Duodenal mucosa (tissue), 2 donors: ENCODE measurements at regions not wholly inside any gene's neighbourhood (a gene's known extent, or its start where the extent isn't known, plus 50 kb on each side); places are given as distances from the start of the nearest gene placed in this dataset.

Source experiments
- H3K27ac ChIP-seq: one replicate; pipeline ENCODE4 v1.7.0; 2013; ENCODE audit warnings: low read depth, low read length
- H3K27me3 ChIP-seq, 2 donors: one replicate each; pipeline ENCODE4 v1.7.0; 2013; ENCODE audit warnings: low read length in 2 of 2, control low read depth in 1 of 2; ENCODE audit not compliant: insufficient read depth in 2 of 2, control insufficient read depth in 1 of 2
- H3K36me3 ChIP-seq, 2 donors: one replicate each; pipeline ENCODE4 v1.7.0; 2013; ENCODE audit warnings: low read length in 2 of 2, control low read depth in 1 of 2; ENCODE audit not compliant: insufficient read depth in 2 of 2, control insufficient read depth in 1 of 2
- H3K4me1 ChIP-seq, 2 donors: one replicate each; pipeline ENCODE4 v1.7.0; 2013; ENCODE audit warnings: low read length in 2 of 2, control low read depth in 1 of 2; ENCODE audit not compliant: insufficient read depth in 2 of 2, control insufficient read depth in 1 of 2
- H3K4me3 ChIP-seq, 2 donors: one replicate each; pipeline ENCODE4 v1.7.0; 2013; ENCODE audit warnings: low read length in 2 of 2, low read depth in 1 of 2
- H3K9ac ChIP-seq, 2 donors: one replicate each; pipeline ENCODE4 v1.7.0; 2013; ENCODE audit warnings: low read length in 2 of 2, low read depth in 1 of 2
- H3K9me3 ChIP-seq, 2 donors: one replicate each; pipeline ENCODE4 v1.7.0; 2013; ENCODE audit warnings: low read length in 2 of 2, control low read depth in 1 of 2; ENCODE audit not compliant: control insufficient read depth in 1 of 2

DNA sequence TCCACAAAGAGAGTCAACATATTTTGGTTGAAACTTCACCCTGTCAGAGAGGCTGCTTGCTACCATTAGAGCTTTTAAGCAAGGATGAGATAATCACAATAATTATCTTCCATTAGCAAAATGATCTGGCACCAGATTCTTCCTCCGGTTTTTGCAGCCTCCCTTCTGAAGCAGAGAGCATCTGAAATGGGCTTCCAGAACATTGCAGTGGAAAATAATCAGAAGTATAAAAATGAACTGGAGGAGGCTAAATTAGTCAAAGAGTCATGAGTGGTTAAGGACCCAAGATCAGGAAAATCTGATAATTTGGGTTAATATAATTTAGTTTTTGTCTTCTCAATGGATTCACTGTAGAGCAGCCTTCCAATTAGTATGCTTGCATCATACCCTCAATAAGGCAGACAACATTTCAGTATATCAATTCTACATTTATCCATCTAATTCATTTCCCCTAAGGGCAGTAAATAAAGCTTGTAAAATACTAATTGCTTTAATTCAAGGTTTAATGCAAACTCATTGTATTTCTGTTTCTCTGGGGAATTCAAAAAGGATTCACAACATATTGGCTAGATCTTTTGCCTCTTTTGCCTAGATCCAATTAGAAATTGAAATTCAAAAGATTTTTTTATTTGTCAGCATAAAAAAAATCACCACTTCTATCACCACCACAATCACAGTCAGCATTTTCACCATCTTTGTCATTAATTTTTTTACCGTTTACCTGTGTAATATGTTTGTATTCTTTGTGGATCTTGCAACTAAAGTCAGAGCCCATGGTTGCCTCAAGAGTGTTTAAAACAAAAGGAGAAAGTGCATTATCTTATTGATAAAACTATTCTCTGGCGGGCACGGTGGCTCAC, 537.2 kb upstream of the DCC start:
- Histone ChIP-seq H3K4me1 (no peaks in the 10 kb centered on the region), H3K27me3 (no peaks in the 10 kb centered on the region), H3K4me3 (no peak overlapping the region), H3K9ac (no peak overlapping the region), H3K27ac (no peak overlapping the region), H3K36me3 (no peaks in the 10 kb centered on the region), H3K9me3 (no peaks in the 10 kb centered on the region)

DNA sequence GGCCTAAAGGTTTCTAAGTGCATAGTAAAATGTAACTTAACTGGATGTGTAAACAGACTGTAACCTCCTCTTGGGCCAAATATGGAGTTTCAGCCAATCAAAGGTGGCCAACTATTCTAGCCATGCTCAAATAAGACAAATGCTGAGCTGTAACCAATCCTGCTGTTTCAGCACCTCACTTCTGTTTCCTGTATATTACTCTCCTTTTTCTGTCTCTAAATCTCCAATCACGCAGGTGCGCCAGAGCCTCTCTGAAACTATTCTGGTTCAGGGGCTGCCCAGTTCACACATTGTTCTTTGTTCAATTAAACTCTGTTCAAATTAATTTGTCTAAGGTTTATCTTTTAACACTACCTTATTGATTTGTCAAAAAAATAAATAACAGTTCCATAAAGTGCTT, 532.7 kb upstream of the DCC start:
- Histone ChIP-seq H3K9ac (no peak overlapping the region), H3K27me3 (no peaks in the 10 kb centered on the region), H3K4me1 (no peaks in the 10 kb centered on the region), H3K27ac (no peak overlapping the region), H3K4me3 (no peak overlapping the region), H3K36me3 (no peaks in the 10 kb centered on the region), H3K9me3 (no peaks in the 10 kb centered on the region)

GRCh38 chr18:51811883-51812282, 528.1 kb upstream of the DCC start:
- Histone ChIP-seq H3K9me3 (no peaks in the 10 kb centered on the region), H3K27ac (no peak overlapping the region), H3K36me3 (no peaks in the 10 kb centered on the region), H3K9ac (no peak overlapping the region), H3K4me3 (no peak overlapping the region), H3K4me1 (no peaks in the 10 kb centered on the region), H3K27me3 (no peaks in the 10 kb centered on the region)

- H3K9me3 ChIP-seq, result no peaks in the 10 kb centered on the region
Observed at GRCh38 chr18:51813740-51814139, 526.3 kb upstream of the DCC start.

GRCh38 chr18:51821610-51822009, 518.4 kb upstream of the DCC start:
- Histone ChIP-seq H3K9ac (no peak overlapping the region), H3K27me3 (no peaks in the 10 kb centered on the region), H3K4me1 (no peaks in the 10 kb centered on the region), H3K9me3 (no peaks in the 10 kb centered on the region), H3K27ac (no peak overlapping the region), H3K36me3 (no peaks in the 10 kb centered on the region), H3K4me3 (no peak overlapping the region)

More at GRCh38 chr18:51813740-51814139, 526.3 kb upstream of the DCC start:
- Histone ChIP-seq H3K27me3 (no peaks in the 10 kb centered on the region), H3K27ac (no peak overlapping the region), H3K4me1 (no peaks in the 10 kb centered on the region), H3K4me3 (no peak overlapping the region), H3K36me3 (no peaks in the 10 kb centered on the region), H3K9ac (no peak overlapping the region)

- Histone ChIP-seq H3K27ac (no peak overlapping the region), H3K27me3 (no peaks in the 10 kb centered on the region), H3K9ac (no peak overlapping the region), H3K9me3 (no peaks in the 10 kb centered on the region), H3K4me3 (no peak overlapping the region), H3K36me3 (no peaks in the 10 kb centered on the region), H3K4me1 (no peaks in the 10 kb centered on the region)
Observed at GRCh38 chr18:51824746-51825145, 515.3 kb upstream of the DCC start.

GRCh38 chr18:51833850-51834249, 506.1 kb upstream of the DCC start:
- no peak overlapping the region for H3K4me3 ChIP-seq
- no peaks in the 10 kb centered on the region for H3K4me1 ChIP-seq
- H3K27ac ChIP-seq, result no peak overlapping the region
- H3K27me3 ChIP-seq, result no peaks in the 10 kb centered on the region
- H3K9ac ChIP-seq, result no peak overlapping the region
- no peaks in the 10 kb centered on the region for H3K36me3 ChIP-seq
- no peaks in the 10 kb centered on the region for H3K9me3 ChIP-seq

GRCh38 chr18:51848702-51849101, 491.3 kb upstream of the DCC start:
- Histone ChIP-seq H3K27ac (no peak overlapping the region), H3K9ac (no peak overlapping the region), H3K36me3 (no peaks in the 10 kb centered on the region), H3K4me3 (no peak overlapping the region), H3K9me3 (no peaks in the 10 kb centered on the region), H3K27me3 (no peaks in the 10 kb centered on the region), H3K4me1 (no peaks in the 10 kb centered on the region)

- no peak overlapping the region for H3K4me3 ChIP-seq
- no peak overlapping the region for H3K9ac ChIP-seq
- H3K4me1 ChIP-seq, result no peaks in the 10 kb centered on the region
- no peaks in the 10 kb centered on the region for H3K27me3 ChIP-seq
- no peaks in the 10 kb centered on the region for H3K36me3 ChIP-seq
- H3K27ac ChIP-seq, result no peak overlapping the region
- H3K9me3 ChIP-seq, result no peaks in the 10 kb centered on the region
Observed at GRCh38 chr18:51852681-51853080, 487.3 kb upstream of the DCC start.

DNA sequence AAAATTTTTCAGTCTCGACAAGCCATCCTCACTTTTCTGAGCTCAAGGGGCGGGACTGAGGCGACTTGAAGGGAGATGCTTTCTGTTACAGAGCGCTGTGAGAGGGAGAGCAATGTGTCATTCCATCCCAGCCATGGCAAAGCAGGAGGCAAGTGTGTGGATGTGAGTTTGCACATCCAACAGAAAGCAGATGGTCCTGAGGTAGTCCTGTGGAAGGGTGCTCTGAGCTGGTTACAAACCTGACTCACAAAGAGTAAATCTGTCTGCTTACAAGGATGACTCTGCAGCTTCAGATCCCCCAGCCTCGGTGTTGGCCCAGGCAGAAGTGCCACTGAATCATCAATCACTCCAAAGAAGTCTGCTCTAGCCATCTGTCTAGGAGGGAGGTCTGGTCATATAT, 482.0 kb upstream of the DCC start:
- H3K9ac ChIP-seq, result no peak overlapping the region
- H3K27me3 ChIP-seq, result no peaks in the 10 kb centered on the region
- H3K9me3 ChIP-seq, result no peaks in the 10 kb centered on the region
- no peak overlapping the region for H3K4me3 ChIP-seq
- no peaks in the 10 kb centered on the region for H3K36me3 ChIP-seq
- H3K4me1 ChIP-seq, result no peaks in the 10 kb centered on the region
- no peak overlapping the region for H3K27ac ChIP-seq
